HS-27A (cell line): ENCODE measurements at regions not wholly inside any gene's neighbourhood (a gene's known extent, or its start where the extent isn't known, plus 50 kb on each side); places are given as distances from the start of the nearest gene placed in this dataset.

Experiments used
- DNase-seq: peaks from one replicate; pipeline ENCODE4 v3.0.0-alpha.2; 2012; ENCODE audit warnings: low read depth, missing footprints

GRCh38 chr3:23746441-23746840 is 59.3 kb upstream of the UBE2E1 start:
- no peak for DNase-seq

GRCh38 chr3:23747841-23748240 is 57.9 kb upstream of the UBE2E1 start:
- DNase-seq = no peak

GRCh38 chr3:23748398-23749110 is 57.2 kb upstream of the UBE2E1 start:
- DNase-seq = no peak

GRCh38 chr3:23749609-23750008 is 56.1 kb upstream of the UBE2E1 start:
- DNase-seq = no peak

- no peak for DNase-seq
Observed at GRCh38 chr3:23750573-23751210, 55.1 kb upstream of the UBE2E1 start.

- DNase-seq = no peak
Observed at GRCh38 chr3:23751212-23751723, 54.5 kb upstream of the UBE2E1 start.

GRCh38 chr3:23752126-23752525 is 53.6 kb upstream of the UBE2E1 start:
- no peak for DNase-seq

GRCh38 chr3:23754215-23754614 is 51.5 kb upstream of the UBE2E1 start:
- DNase-seq = no peak
